Activated CD8-positive, alpha-beta T cell treated with anti-CD3 and anti-CD28 coated beads for 36 hours (primary cell): ENCODE measurements at regions not wholly inside any gene's neighbourhood (a gene's known extent, or its start where the extent isn't known, plus 50 kb on each side); places are given as distances from the start of the nearest gene placed in this dataset.

Experiments used
- ATAC-seq: fragments of 200-7000 bp; cut with Tn5 transposase; one replicate; pipeline ENCODE4 v1.10.0; 2021; ENCODE audit warnings: mild to moderate bottlenecking, moderate library complexity
- CTCF ChIA-PET: fragments of 350-600 bp; sonication (Branson Sonifier 250); formaldehyde crosslinking; loops from one replicate; lab custom pipeline; 2021; ENCODE audit warnings: antibody characterized with exemption; lab: Charles Lee
- POLR2A ChIA-PET: fragments of 350-600 bp; sonication (Branson Sonifier 250); formaldehyde crosslinking; loops from one replicate; lab custom pipeline; 2021; ENCODE audit warnings: antibody characterized with exemption; lab: Charles Lee
- DNase-seq: peaks from one replicate; pipeline ENCODE4 v3.0.0-alpha.2; 2020
- H3K27ac Mint-ChIP-seq: one replicate; pipeline ENCODE4 v1.8.0; 2021; ENCODE audit warnings: mild to moderate bottlenecking, mixed read lengths
- H3K27me3 Mint-ChIP-seq: one replicate; pipeline ENCODE4 v1.8.0; 2021; ENCODE audit warnings: mixed read lengths
- H3K36me3 Mint-ChIP-seq: one replicate; pipeline ENCODE4 v1.8.0; 2021; ENCODE audit warnings: low read depth, mixed read lengths
- H3K4me1 Mint-ChIP-seq: one replicate; pipeline ENCODE4 v1.8.0; 2021; ENCODE audit warnings: low read depth, mixed read lengths
- H3K4me3 Mint-ChIP-seq: one replicate; pipeline ENCODE4 v1.8.0; 2021; ENCODE audit warnings: mild to moderate bottlenecking, moderate library complexity, mixed read lengths
- H3K9me3 Mint-ChIP-seq: one replicate; pipeline ENCODE4 v1.8.0; 2021; ENCODE audit warnings: mixed read lengths
- intact Hi-C: fragments of 100-400 bp; cut with micrococcal nuclease; formaldehyde crosslinking; loops from one replicate; pipeline ENCODE4 v1.10.0; 2022
- TF ChIP-seq, protein P1 (sequence below): fragments of 200-600 bp; IDR thresholded peaks from one replicate; pipeline ENCODE4 v1.8.0; 2022; ENCODE audit warnings: antibody characterized with exemption, mild to moderate bottlenecking

DNA sequence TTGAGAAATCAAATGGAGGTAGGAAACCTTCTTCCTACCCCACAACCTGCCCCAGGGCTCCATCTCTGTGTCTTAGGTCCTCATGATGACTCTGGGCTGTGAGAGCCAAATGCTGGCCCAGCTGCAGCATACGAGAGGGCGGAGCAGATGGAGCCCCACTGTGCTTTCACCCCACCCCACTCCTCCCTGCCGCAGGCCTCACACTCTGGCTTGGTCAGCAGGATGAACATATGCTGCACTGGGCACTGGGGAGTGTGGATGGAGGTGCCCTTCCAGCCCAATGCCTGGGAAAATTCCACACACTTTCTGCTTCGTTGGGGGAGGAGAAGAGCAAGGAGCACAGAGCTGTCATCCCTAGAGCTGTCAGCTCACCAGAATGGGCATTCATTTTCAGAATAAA lies 271.6 kb upstream of the CADM1 start:
- no peak overlapping the region for H3K4me3 Mint-ChIP-seq
- TF ChIP-seq, protein P1, sequence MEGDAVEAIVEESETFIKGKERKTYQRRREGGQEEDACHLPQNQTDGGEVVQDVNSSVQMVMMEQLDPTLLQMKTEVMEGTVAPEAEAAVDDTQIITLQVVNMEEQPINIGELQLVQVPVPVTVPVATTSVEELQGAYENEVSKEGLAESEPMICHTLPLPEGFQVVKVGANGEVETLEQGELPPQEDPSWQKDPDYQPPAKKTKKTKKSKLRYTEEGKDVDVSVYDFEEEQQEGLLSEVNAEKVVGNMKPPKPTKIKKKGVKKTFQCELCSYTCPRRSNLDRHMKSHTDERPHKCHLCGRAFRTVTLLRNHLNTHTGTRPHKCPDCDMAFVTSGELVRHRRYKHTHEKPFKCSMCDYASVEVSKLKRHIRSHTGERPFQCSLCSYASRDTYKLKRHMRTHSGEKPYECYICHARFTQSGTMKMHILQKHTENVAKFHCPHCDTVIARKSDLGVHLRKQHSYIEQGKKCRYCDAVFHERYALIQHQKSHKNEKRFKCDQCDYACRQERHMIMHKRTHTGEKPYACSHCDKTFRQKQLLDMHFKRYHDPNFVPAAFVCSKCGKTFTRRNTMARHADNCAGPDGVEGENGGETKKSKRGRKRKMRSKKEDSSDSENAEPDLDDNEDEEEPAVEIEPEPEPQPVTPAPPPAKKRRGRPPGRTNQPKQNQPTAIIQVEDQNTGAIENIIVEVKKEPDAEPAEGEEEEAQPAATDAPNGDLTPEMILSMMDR: no peak
- no peak overlapping the region for H3K27ac Mint-ChIP-seq
- H3K4me1 Mint-ChIP-seq: no peaks in the 10 kb centered on the region
- ATAC-seq (no peak), DNase-seq (no peak)
- H3K9me3 Mint-ChIP-seq: no peaks in the 10 kb centered on the region
- ChIA-PET POLR2A (no interaction called here), CTCF (no interaction called here)
- no peaks in the 10 kb centered on the region for H3K27me3 Mint-ChIP-seq
- H3K36me3 Mint-ChIP-seq: no peaks in the 10 kb centered on the region
- intact Hi-C loops: no loop called here

- CTCF ChIA-PET: no interaction called here
These were observed 270.5 kb upstream of the CADM1 start for GRCh38 chr11:115774756-115775155.

GRCh38 chr11:115769891-115770290 lies 265.7 kb upstream of the CADM1 start:
- ChIA-PET POLR2A (no interaction called here), CTCF (no interaction called here)

More at GRCh38 chr11:115774756-115775155, 270.5 kb upstream of the CADM1 start:
- Mint-ChIP-seq H3K4me1 (no peaks in the 10 kb centered on the region), H3K36me3 (no peaks in the 10 kb centered on the region), H3K4me3 (no peak overlapping the region), H3K27me3 (no peaks in the 10 kb centered on the region), H3K27ac (no peak overlapping the region), H3K9me3 (no peaks in the 10 kb centered on the region)
- POLR2A ChIA-PET: no interaction called here
- TF ChIP-seq, protein P1: no peak
- intact Hi-C loops: no loop called here
- no peak for DNase-seq
- ATAC-seq: no peak

DNA sequence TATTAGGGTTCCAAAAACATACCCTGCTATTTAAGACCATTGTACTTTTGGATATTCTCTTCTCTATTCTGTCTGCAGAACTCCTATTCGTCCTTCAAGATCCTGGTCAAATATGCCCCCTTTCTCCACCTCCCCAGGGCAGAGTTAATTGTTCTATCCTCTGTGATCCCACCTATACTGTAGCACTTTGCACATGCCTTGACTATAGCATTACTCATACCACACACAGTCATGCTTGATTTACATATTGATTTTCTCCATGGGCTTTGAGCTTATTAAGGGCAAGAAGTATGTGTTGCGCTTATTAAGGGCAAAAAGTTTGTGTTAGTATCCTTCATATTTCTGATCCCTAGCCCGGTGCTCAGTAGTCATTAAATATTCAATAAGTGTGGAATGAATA lies 263.7 kb upstream of the CADM1 start:
- ChIA-PET CTCF (no interaction called here), POLR2A (no interaction called here)
- intact Hi-C loops: no loop called here
- Mint-ChIP-seq H3K9me3 (no peaks in the 10 kb centered on the region), H3K36me3 (no peaks in the 10 kb centered on the region), H3K4me1 (no peaks in the 10 kb centered on the region), H3K4me3 (no peak overlapping the region), H3K27ac (no peak overlapping the region), H3K27me3 (no peaks in the 10 kb centered on the region)
- DNase-seq (no peak), ATAC-seq (no peak)
- TF ChIP-seq, protein P1: no peak

More at GRCh38 chr11:115769891-115770290, 265.7 kb upstream of the CADM1 start:
- H3K4me1 Mint-ChIP-seq: no peaks in the 10 kb centered on the region
- no peak for ATAC-seq
- TF ChIP-seq, protein P1: no peak
- no peaks in the 10 kb centered on the region for H3K9me3 Mint-ChIP-seq
- no peak overlapping the region for H3K4me3 Mint-ChIP-seq
- no peak for DNase-seq
- no peaks in the 10 kb centered on the region for H3K27me3 Mint-ChIP-seq
- H3K27ac Mint-ChIP-seq: no peak overlapping the region
- no peaks in the 10 kb centered on the region for H3K36me3 Mint-ChIP-seq
- intact Hi-C loops: no loop called here

DNA sequence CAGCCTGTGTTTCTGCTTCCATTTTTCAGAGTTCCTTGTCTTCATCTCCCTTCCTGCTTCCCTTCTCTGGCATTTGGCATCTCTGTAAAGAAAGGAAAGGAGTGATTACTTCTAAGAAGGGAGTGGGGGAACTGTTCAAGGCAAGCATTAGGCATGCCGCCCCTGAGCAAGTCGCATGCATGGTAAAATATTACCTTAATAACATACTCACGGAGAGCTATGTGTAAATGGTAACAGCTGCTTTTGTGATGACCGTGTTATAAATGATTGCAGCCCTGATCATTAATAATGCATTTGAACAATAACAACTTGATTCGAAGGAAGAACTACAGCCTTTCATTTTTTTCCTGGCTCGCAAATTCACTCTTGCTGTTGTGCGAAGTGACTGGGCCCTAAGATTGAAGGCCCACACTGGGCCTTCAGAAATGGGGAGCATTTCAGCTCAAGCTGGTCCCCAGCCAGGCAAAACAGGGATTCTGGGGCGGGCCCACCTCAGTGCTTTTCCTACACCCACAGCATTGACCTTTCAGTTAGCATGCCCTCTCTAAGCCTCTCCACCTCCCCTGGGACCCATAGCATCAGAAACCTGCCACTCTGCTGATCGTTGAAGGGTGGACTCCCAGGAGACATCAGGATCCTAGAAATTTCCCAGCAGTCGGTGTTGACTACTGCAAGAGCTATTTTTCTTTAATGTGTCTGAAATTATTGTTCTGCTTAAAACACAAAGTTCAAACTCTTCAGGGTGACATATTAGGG lies 263.0 kb upstream of the CADM1 start:
- TF ChIP-seq, protein P1: no peak
- H3K9me3 Mint-ChIP-seq: no peaks in the 10 kb centered on the region
- DNase-seq (no peak), ATAC-seq (no peak)
- no peak overlapping the region for H3K4me3 Mint-ChIP-seq
- H3K36me3 Mint-ChIP-seq: no peaks in the 10 kb centered on the region
- H3K27ac Mint-ChIP-seq: no peak overlapping the region
- peaks cover under 1% of the 10 kb centered on the region for H3K27me3 Mint-ChIP-seq
- POLR2A ChIA-PET: no interaction called here
- intact Hi-C loops: no loop called here
- H3K4me1 Mint-ChIP-seq: no peaks in the 10 kb centered on the region
- CTCF ChIA-PET: no interaction called here
